Natural killer cell treated with Interleukin-12 subunit alpha and Interleukin-12 subunit beta and Interleukin-15 and Interleukin-18, amount 100 ng/mL, for 72 hours (primary cell): ENCODE measurements at regions not wholly inside any gene's neighbourhood (a gene's known extent, or its start where the extent isn't known, plus 50 kb on each side); places are given as distances from the start of the nearest gene placed in this dataset.
"Not testable (repeated sequence)": the region's sequence is repeated elsewhere in the genome, so short reads cannot be mapped to it uniquely, and the experiment has no call there.

ENCODE experiments used
- ATAC-seq, 2 donors: fragments of 150-1000 bp; cut with Tn5 transposase in 1 of 2; sonication (Bioruptor Pico), chemical (Tn5 transposase) in 1 of 2; 2 replicates each; pipeline ENCODE4 v1.10.0; 2021
- DNase-seq: peaks from one replicate; pipeline ENCODE4 v3.0.0; 2022; ENCODE audit warnings: low spot score
- H3K27ac Mint-ChIP-seq, 2 donors: 1 replicate in 1 of 2; 2 replicates in 1 of 2; pipeline ENCODE4 v1.8.0; 2022; ENCODE audit warnings: mixed read lengths in 2 of 2, mild to moderate bottlenecking in 1 of 2, moderate library complexity in 1 of 2
- H3K27me3 Mint-ChIP-seq, 2 donors: 1 replicate in 1 of 2; 2 replicates in 1 of 2; pipeline ENCODE4 v1.8.0; 2022; ENCODE audit warnings: mixed read lengths in 2 of 2
- H3K36me3 Mint-ChIP-seq: one replicate; pipeline ENCODE4 v1.8.0; 2022; ENCODE audit warnings: mixed read lengths
- H3K4me1 Mint-ChIP-seq, 2 donors: 1 replicate in 1 of 2; 2 replicates in 1 of 2; pipeline ENCODE4 v1.8.0; 2022; ENCODE audit warnings: low read depth in 2 of 2, mixed read lengths in 2 of 2, mild to moderate bottlenecking in 1 of 2
- H3K4me3 Mint-ChIP-seq: one replicate; pipeline ENCODE4 v1.8.0; 2022; ENCODE audit warnings: mixed read lengths
- H3K9me3 Mint-ChIP-seq: 2 replicates; pipeline ENCODE4 v1.8.0; 2022; ENCODE audit warnings: mixed read lengths

DNA sequence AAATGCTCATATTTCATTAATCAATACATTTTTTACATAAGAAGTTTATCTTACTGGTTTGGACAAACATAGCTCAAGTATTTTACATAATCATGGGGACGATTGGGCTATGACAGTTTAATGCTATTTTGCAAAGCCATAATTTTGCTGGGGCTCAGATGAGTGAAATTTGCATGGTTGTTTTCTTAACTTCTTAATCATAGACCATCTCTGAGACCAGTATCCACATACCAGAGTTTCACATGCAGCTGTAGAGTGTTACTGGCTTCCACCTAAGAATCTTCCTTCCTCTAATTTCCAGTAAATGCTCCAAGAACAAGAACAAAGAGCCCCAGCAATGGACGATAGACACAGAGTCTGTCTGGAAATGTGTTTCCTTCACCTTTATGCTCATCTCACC lies 303.0 kb upstream of the TMEM132C start:
- Mint-ChIP-seq H3K4me1 (no peaks in the 10 kb centered on the region), H3K36me3 (peaks cover 4% of the 10 kb centered on the region), H3K4me3 (no peak overlapping the region), H3K9me3 (peaks cover 17% of the 10 kb centered on the region), H3K27ac (no peak overlapping the region), H3K27me3 (peaks cover 0 to 11% of the 10 kb centered on the region in 2 donors)
- ATAC-seq (no peak), DNase-seq (no peak)

DNA sequence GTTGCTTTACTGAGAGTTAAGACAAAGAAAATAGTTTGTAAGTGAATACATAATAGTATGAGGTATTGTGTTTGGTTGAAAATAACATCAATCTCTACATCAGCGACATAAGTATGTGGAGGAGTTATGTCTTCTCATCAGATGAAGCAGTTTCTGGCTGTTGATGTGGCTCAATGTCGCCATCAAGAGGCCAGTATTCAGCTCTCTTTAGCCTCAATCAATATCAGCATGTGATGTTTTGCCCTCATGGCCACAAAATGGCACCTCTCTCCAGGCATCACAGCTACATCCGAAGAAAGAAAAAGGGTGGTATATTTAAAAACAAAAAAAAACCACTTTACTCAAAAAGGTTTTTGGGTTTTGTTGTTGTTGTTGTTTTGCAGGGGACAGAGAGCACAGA lies 302.3 kb upstream of the TMEM132C start:
- no peak for ATAC-seq
- no peaks in the 10 kb centered on the region for H3K4me1 Mint-ChIP-seq
- no peak for DNase-seq
- H3K36me3 Mint-ChIP-seq, result peaks cover 4% of the 10 kb centered on the region
- peaks cover 20% of the 10 kb centered on the region for H3K9me3 Mint-ChIP-seq
- H3K27ac Mint-ChIP-seq, result no peak overlapping the region
- peaks cover 0 to 11% of the 10 kb centered on the region in 2 donors for H3K27me3 Mint-ChIP-seq
- no peak overlapping the region for H3K4me3 Mint-ChIP-seq

DNA sequence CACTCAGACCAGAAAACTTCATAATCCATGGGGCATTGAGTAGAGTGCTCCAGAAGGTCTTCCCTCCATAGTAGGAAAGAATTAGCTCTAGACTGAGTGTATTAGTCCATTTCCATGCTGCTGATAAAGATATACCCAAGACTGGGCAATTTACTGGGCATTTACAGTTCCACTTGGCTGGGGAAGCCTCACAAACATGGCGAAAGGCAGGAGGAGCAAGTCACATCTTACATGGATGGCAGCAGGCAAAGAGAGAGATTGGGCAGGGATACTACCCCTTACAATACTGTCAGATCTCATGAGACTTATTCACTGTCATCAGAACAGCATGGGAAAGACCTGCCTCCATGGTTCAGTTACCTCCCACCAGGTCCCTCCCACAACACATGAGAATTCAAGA lies 300.6 kb upstream of the TMEM132C start:
- H3K9me3 Mint-ChIP-seq, result peaks cover 20% of the 10 kb centered on the region
- peaks cover 4% of the 10 kb centered on the region for H3K36me3 Mint-ChIP-seq
- H3K4me3 Mint-ChIP-seq, result no peak overlapping the region
- no peak overlapping the region for H3K27ac Mint-ChIP-seq
- ATAC-seq, result no peak
- no peak for DNase-seq
- H3K27me3 Mint-ChIP-seq, result peaks cover 0 to 11% of the 10 kb centered on the region in 2 donors
- H3K4me1 Mint-ChIP-seq, result no peaks in the 10 kb centered on the region

DNA sequence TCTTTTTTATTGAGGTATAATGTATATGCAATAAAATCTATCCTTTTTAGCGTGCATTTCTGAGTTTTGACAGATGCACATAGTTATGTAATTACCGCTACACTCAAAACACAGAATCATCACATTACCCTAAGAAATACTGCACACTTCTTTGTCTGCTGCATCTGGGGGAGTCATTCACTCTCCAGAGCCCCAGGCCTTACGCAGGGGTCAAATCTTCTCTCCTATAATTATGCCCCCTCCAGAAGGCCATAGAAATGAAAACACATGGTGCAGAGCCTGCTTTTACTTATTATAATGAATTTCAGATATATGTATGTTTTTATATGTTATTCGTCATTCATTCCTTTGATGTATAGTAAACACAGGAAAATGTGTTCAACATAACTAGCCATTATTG lies 296.5 kb upstream of the TMEM132C start:
- Mint-ChIP-seq H3K27me3 (peaks cover 0 to 11% of the 10 kb centered on the region in 2 donors), H3K9me3 (peaks cover 26% of the 10 kb centered on the region), H3K4me3 (no peak overlapping the region), H3K4me1 (no peaks in the 10 kb centered on the region), H3K36me3 (peaks cover 4% of the 10 kb centered on the region), H3K27ac (no peak overlapping the region)
- ATAC-seq (no peak), DNase-seq (no peak)

DNA sequence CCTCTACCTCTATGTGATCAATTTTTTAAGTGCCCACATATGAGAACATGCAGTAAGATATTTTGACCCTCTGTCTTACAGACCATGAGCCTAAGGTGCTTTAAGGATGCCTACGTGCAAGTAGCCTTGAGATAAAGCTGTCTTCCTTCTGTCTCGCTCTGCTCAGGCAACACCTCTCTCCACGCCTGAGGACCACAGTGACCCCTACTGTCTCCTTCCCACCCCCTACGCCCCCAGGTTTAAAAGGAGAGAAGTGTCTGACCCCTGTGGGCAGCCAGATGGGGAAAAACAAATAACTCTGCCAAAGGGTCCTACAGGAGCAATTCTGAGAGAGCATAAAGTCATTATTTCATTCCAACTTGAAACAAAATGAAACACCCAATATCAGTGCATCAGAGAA lies 286.4 kb upstream of the TMEM132C start:
- Mint-ChIP-seq H3K4me1 (no peaks in the 10 kb centered on the region), H3K27me3 (peaks cover 0 to 9% of the 10 kb centered on the region in 2 donors), H3K27ac (no peak overlapping the region), H3K4me3 (no peak overlapping the region), H3K36me3 (no peaks in the 10 kb centered on the region), H3K9me3 (peaks cover 18% of the 10 kb centered on the region)
- ATAC-seq, result no peak
- DNase-seq, result no peak

DNA sequence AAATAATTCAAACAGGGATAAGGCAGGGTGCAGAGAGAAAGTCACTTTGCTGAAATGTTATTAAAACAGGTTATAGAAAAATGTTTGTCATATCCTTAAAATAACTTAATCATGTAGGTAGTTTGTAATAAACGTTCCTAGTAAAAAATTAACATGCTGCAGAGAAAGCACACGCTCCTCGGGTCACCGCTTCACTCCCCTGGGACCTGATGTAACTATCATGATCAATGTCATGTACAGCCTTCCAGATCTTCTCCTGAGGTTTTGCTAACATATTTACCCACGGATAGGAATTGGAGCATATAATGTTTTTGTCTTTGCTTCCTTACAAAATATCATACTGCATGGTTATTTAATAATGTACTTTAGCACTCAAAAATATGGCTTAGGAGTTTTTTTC lies 285.1 kb upstream of the TMEM132C start:
- ATAC-seq, result no peak
- DNase-seq, result no peak

DNA sequence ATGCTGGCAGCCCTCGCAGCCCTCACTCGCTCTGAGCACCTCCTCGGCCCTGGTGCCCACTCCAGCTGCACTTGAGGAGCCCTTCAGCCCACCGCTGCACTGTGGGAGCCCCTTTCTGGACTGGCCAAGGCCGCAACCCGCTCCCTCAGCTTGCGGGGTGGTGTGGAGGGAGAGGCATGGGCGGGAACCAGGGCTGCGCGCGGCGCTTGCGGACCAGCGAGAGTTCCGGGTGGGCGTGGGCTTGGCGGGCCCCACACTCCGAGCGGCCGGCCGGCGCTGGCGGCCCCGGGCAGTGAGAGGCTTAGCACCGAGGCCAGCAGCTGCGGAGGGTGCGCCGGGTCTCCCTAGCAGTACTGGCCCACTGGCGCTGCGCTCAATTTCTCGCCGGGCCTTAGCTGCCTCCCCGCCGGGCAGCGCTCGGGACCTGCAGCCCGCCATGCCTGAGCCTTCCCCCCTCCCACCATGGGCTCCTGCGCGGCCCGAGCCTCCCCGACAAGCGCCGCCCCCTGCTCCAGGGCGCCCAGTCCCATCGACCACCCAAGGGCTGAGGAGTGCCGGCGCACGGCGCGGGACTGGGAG lies 283.7 kb upstream of the TMEM132C start:
- not testable (repeated sequence) for H3K36me3 Mint-ChIP-seq, H3K4me3 Mint-ChIP-seq, H3K27ac Mint-ChIP-seq, ATAC-seq, H3K27me3 Mint-ChIP-seq, DNase-seq, H3K4me1 Mint-ChIP-seq, H3K9me3 Mint-ChIP-seq

More for the DNA sequence above, 285.1 kb upstream of the TMEM132C start:
- no peaks in the 10 kb centered on the region for H3K4me1 Mint-ChIP-seq
- no peak overlapping the region for H3K27ac Mint-ChIP-seq
- H3K4me3 Mint-ChIP-seq, result no peak overlapping the region
- H3K36me3 Mint-ChIP-seq, result no peaks in the 10 kb centered on the region
- peaks cover 10% of the 10 kb centered on the region for H3K9me3 Mint-ChIP-seq
- peaks cover 0 to 8% of the 10 kb centered on the region in 2 donors for H3K27me3 Mint-ChIP-seq

DNA sequence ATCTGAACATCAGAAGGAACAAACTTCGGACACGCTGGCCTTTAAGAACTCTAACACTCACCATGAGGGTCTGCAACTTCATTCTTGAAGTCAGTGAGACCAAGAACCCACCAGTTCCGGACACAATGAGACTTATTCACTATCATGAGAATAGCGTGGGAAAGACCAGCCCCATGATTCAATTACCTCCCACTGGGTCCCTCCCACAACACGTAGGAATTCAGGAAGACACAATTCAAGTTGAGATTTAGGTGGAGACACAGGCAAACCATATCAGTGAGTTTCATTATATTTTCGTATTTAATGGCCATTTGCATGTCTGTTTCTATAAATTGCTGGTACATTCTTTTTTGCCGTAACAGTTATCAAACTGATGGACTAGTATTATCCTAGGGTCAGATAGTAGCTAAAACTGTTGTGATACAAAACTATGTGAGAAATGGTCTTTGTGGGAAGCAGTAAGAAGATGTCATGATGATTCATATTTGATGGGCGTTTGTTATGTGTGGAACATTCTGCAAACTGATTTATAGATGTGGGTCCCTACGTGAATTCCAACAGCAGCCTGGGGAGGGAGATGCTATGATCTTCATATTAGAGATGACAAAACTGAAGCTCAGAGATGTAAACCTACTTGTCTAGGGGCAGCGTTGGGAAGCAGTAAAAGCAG lies 282.4 kb upstream of the TMEM132C start:
- ATAC-seq (no peak), DNase-seq (no peak)
- H3K9me3 Mint-ChIP-seq, result peaks cover 6% of the 10 kb centered on the region
- H3K27ac Mint-ChIP-seq, result no peak overlapping the region
- no peaks in the 10 kb centered on the region for H3K36me3 Mint-ChIP-seq
- H3K4me1 Mint-ChIP-seq, result no peaks in the 10 kb centered on the region
- H3K27me3 Mint-ChIP-seq, result no peaks in the 10 kb centered on the region
- no peak overlapping the region for H3K4me3 Mint-ChIP-seq

DNA sequence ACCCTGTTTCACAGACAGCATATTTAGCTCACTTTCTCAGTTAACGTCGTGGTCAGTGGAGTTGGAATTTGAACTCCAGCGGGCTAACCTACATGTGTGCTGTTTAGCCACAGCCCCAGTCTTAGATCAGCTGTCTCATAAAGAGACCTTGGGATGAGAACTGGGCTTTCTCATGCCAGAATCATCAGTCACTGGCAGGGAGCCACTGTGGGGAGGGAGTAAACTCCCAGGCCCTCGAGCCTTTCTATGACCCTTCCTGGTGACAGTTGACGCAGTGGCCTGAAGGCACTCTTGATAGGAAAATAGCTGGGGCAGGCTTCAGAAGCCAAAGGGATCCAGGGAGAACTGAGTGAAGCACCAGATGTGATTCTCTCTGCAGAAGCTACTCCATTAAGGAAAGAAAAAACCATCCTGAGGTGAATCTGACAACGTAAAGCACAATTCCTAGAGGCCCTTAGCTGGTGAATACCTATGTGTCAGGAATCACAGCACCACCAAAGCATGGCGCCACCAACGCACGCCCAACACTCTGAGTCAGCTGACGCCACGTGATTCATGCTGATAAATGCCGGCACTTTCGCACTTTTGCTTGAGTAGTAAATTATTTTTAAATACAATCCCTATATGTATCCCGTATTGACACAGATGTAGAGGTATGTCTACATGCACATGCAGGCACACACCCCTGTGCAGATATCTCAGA lies 279.6 kb upstream of the TMEM132C start:
- ATAC-seq, result no peak

DNA sequence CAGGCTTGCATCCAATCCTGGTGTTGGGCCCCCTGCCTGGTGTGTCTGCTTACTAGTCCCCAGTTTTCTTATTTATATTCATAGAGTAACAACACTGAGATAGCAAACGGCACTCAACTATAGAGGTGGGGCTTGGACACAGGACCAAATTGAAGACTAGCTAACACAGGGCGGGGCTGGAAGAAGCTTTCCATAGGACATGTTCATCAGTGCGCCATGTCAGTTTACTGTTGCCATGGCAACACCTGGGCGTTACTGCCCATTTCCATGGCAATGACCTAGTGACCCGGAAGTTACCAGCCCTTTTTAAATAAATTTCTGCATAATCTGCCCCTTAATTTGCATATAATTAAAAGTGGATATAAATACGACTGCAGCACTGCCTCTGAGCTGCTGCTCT lies 275.5 kb upstream of the TMEM132C start:
- ATAC-seq (no peak), DNase-seq (no peak)
- Mint-ChIP-seq H3K36me3 (no peaks in the 10 kb centered on the region), H3K9me3 (peaks cover 5% of the 10 kb centered on the region), H3K27me3 (peaks cover 0 to 19% of the 10 kb centered on the region in 2 donors), H3K27ac (no peak overlapping the region), H3K4me1 (no peaks in the 10 kb centered on the region), H3K4me3 (no peak overlapping the region)

More for the DNA sequence above, 279.6 kb upstream of the TMEM132C start:
- no peaks in the 10 kb centered on the region for H3K4me1 Mint-ChIP-seq
- no peak for DNase-seq
- H3K4me3 Mint-ChIP-seq, result no peak overlapping the region
- H3K36me3 Mint-ChIP-seq, result no peaks in the 10 kb centered on the region
- no peaks in the 10 kb centered on the region for H3K27me3 Mint-ChIP-seq
- H3K9me3 Mint-ChIP-seq, result peaks cover 6% of the 10 kb centered on the region
- H3K27ac Mint-ChIP-seq, result no peak overlapping the region

DNA sequence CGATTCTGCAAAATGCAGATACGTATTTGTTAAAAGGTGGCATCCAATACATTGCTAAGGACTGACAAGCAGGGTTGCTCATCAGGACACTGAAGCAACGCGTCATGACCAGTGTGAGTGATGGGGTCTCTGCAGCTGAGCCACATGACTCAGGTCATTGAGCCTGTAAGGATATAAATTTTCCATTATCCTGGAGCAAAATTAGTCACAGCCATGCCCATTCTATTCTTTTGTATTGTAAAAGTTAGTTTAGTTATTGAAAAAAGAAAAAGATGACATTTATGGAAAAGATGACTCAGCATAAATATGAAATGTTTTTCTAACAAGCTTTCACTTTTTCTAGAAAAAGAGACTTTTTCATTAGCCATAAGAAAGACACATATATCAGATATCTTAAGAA lies 268.0 kb upstream of the TMEM132C start:
- Mint-ChIP-seq H3K9me3 (peaks cover 7% of the 10 kb centered on the region), H3K27ac (no peak overlapping the region), H3K4me1 (no peaks in the 10 kb centered on the region), H3K4me3 (no peak overlapping the region), H3K27me3 (peaks cover 0 to 14% of the 10 kb centered on the region in 2 donors), H3K36me3 (no peaks in the 10 kb centered on the region)
- ATAC-seq (no peak), DNase-seq (no peak)

DNA sequence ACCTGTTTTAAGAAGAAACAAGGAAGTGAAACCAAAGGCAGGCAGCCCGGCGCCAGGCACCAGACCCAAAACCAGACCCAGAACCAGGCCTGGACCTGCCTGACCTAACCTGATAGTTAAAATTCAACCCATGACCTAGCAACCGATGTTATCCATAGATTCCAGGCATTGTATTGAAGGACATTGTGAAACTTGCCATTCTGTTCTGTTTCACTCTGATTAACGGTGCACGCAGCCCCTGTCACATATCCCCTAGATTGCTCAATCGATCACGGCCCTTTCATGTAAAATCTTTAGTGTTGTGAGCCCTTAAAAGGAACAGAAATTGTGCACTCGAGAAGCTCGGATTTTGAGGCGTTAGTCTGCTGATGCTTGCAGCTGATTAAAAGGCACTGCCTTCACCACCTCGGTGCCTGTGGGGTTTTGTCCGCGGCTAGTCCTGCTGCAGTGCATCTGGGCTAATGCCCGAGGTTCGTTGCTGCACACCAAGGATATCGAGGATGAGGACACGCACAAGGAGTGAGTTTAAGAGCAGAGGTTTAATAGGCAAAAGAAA lies 262.5 kb upstream of the TMEM132C start:
- ATAC-seq (no peak), DNase-seq (no peak)
- Mint-ChIP-seq H3K36me3 (no peaks in the 10 kb centered on the region), H3K27ac (no peak overlapping the region), H3K9me3 (peaks cover 4% of the 10 kb centered on the region), H3K4me3 (no peak overlapping the region), H3K4me1 (no peaks in the 10 kb centered on the region), H3K27me3 (no peaks in the 10 kb centered on the region)

DNA sequence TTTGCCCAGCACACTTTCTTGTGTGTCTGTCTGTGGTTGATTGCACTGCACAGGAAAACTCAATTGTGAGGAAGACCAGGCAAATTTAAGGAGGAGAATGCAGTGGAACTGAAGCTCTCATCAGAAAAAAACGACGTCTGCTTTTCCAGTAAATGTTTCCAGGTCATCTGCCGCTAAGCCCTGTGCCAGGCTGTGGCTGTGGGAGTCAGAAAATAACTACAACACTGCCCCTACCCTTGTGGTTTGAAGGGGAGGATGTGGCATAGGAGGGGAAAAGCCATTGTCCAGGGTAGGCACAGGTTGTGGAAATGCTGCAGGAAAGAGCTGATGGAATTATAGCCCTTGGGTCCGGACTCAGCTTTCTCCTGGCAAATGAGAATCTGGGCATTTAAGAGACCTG lies 259.7 kb upstream of the TMEM132C start:
- no peak overlapping the region for H3K4me3 Mint-ChIP-seq
- no peaks in the 10 kb centered on the region for H3K27me3 Mint-ChIP-seq
- no peaks in the 10 kb centered on the region for H3K36me3 Mint-ChIP-seq
- no peak overlapping the region for H3K27ac Mint-ChIP-seq
- no peak for DNase-seq
- no peak for ATAC-seq
- no peaks in the 10 kb centered on the region for H3K4me1 Mint-ChIP-seq
- no peaks in the 10 kb centered on the region for H3K9me3 Mint-ChIP-seq

DNA sequence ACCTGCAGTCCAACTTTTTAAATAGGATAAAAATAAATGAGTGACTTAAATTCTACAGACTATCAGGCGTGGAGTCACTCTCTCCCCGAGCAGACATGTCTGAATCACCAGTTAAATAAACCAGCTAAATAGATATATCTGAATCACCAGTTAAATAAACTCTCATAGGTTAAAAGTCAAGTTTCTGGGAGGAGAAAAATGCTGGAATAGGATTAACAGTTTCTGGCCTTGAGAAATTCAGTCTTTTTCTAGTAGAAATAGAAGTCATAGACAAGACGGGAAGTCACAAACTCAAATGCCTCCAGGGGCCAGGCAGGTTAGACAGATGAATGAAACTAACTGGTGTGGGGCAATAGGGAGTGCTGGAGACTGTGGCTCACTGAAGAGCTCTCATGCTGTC lies 258.6 kb upstream of the TMEM132C start:
- Mint-ChIP-seq H3K27ac (no peak overlapping the region), H3K36me3 (no peaks in the 10 kb centered on the region), H3K27me3 (no peaks in the 10 kb centered on the region), H3K4me1 (no peaks in the 10 kb centered on the region), H3K4me3 (no peak overlapping the region), H3K9me3 (peaks cover under 1% of the 10 kb centered on the region)
- DNase-seq, result no peak
- no peak for ATAC-seq
